NAMALWA (cell line): ENCODE measurements at regions not wholly inside any gene's neighbourhood (a gene's known extent, or its start where the extent isn't known, plus 50 kb on each side); places are given as distances from the start of the nearest gene placed in this dataset.

Experiments used
- DNase-seq: peaks from one replicate; pipeline ENCODE4 v3.0.0-alpha.2; 2015; ENCODE audit warnings: low spot score

GRCh38 chr6:119598883-119599282 is 249.3 kb upstream of the MAN1A1 start:
- DNase-seq = no peak

- DNase-seq = no peak
Measured at GRCh38 chr6:119594907-119595306, 245.3 kb upstream of the MAN1A1 start.

GRCh38 chr6:119591235-119591634 is 241.7 kb upstream of the MAN1A1 start:
- no peak for DNase-seq

GRCh38 chr6:119590066-119590465 is 240.5 kb upstream of the MAN1A1 start:
- no peak for DNase-seq

- no peak for DNase-seq
Measured at GRCh38 chr6:119587537-119587936, 238.0 kb upstream of the MAN1A1 start.

GRCh38 chr6:119586250-119586882 is 236.8 kb upstream of the MAN1A1 start:
- DNase-seq = peak; percentile 36

GRCh38 chr6:119584088-119584487 is 234.5 kb upstream of the MAN1A1 start:
- no peak for DNase-seq

- no peak for DNase-seq
Measured at GRCh38 chr6:119581220-119581619, 231.7 kb upstream of the MAN1A1 start.

GRCh38 chr6:119575721-119576120 is 226.2 kb upstream of the MAN1A1 start:
- no peak for DNase-seq

GRCh38 chr6:119568580-119568979 is 219.0 kb upstream of the MAN1A1 start:
- DNase-seq = no peak

GRCh38 chr6:119566546-119567260 is 217.1 kb upstream of the MAN1A1 start:
- DNase-seq = no peak

- DNase-seq = no peak
Measured at GRCh38 chr6:119565893-119566292, 216.3 kb upstream of the MAN1A1 start.

- no peak for DNase-seq
Measured at GRCh38 chr6:119562168-119562567, 212.6 kb upstream of the MAN1A1 start.

GRCh38 chr6:119559586-119559985 is 210.0 kb upstream of the MAN1A1 start:
- DNase-seq = no peak

- DNase-seq = no peak
Measured at GRCh38 chr6:119557239-119557638, 207.7 kb upstream of the MAN1A1 start.

GRCh38 chr6:119552021-119552420 is 202.5 kb upstream of the MAN1A1 start:
- no peak for DNase-seq

- DNase-seq = no peak
Measured at GRCh38 chr6:119547024-119547423, 197.5 kb upstream of the MAN1A1 start.

- DNase-seq = no peak
Measured at GRCh38 chr6:119545245-119545644, 195.7 kb upstream of the MAN1A1 start.

GRCh38 chr6:119544325-119545175 is 195.0 kb upstream of the MAN1A1 start:
- no peak for DNase-seq

GRCh38 chr6:119543332-119543731 is 193.8 kb upstream of the MAN1A1 start:
- no peak for DNase-seq

- DNase-seq = no peak
Measured at GRCh38 chr6:119542037-119542436, 192.5 kb upstream of the MAN1A1 start.

- no peak for DNase-seq
Measured at GRCh38 chr6:119541132-119541905, 191.8 kb upstream of the MAN1A1 start.
